ENCODE measurements at regions not wholly inside any gene's neighbourhood (a gene's known extent, or its start where the extent isn't known, plus 50 kb on each side); places are given as distances from the start of the nearest gene placed in this dataset.

GRCh38 chr11:81032906-81033305, 1592.1 kb upstream of the TENM4 start:
- TF ChIP-seq EP300 (IDR thresholded peaks at IDR 0.05; ENCODE audit: borderline replicate concordance) (no peak), REST (IDR thresholded peaks at IDR 0.05; ENCODE audit: low read depth) (no peak), TEAD4 (IDR thresholded peaks at IDR 0.05) (no peak), CEBPB (IDR thresholded peaks at IDR 0.05) (no peak), TCF12 (IDR thresholded peaks at IDR 0.05; ENCODE audit: low read depth) (no peak), RAD21 (IDR thresholded peaks at IDR 0.05; ENCODE audit: low read depth) (no peak), YY1 (IDR thresholded peaks at IDR 0.05; ENCODE audit: low read depth) (no peak), TAF1 (IDR thresholded peaks at IDR 0.05; ENCODE audit: low read depth) (no peak), FOXM1 (IDR thresholded peaks at IDR 0.05; ENCODE audit: borderline replicate concordance, low read depth) (no peak), MAX (IDR thresholded peaks at IDR 0.05) (no peak), NFIC (IDR thresholded peaks at IDR 0.05) (no peak), CREB1 (IDR thresholded peaks at IDR 0.05; ENCODE audit: low read depth) (no peak), USF1 (IDR thresholded peaks at IDR 0.05) (no peak), EGR1 (IDR thresholded peaks at IDR 0.05) (no peak)

All from Ishikawa (cell line).